HL-60 (cell line): ENCODE measurements at regions not wholly inside any gene's neighbourhood (a gene's known extent, or its start where the extent isn't known, plus 50 kb on each side); places are given as distances from the start of the nearest gene placed in this dataset.

ENCODE experiments used
- CTCF ChIP-seq: IDR thresholded peaks from one replicate; pipeline ENCODE4 v1.5.1; 2011; ENCODE audit warnings: low read length, control low read depth, inconsistent platforms; ENCODE audit not compliant: insufficient read depth
- GABPA ChIP-seq: IDR thresholded peaks from 2 replicates; pipeline ENCODE4 v1.6.1; 2012; ENCODE audit warnings: low read depth
- POLR2AphosphoS5 ChIP-seq: IDR thresholded peaks from 2 replicates; pipeline ENCODE4 v1.6.1; 2012; ENCODE audit warnings: low read depth
- REST ChIP-seq: IDR thresholded peaks from 2 replicates; pipeline ENCODE4 v1.6.1; 2012; ENCODE audit warnings: low read depth; ENCODE audit not compliant: insufficient replicate concordance

- TF ChIP-seq CTCF (no peak), REST (no peak), POLR2AphosphoS5 (no peak), GABPA (no peak)
Observed at GRCh38 chr9:17863924-17864323, 285.1 kb downstream of the SH3GL2 start.
